HEK293 (cell line): ENCODE measurements at regions not wholly inside any gene's neighbourhood (a gene's known extent, or its start where the extent isn't known, plus 50 kb on each side); places are given as distances from the start of the nearest gene placed in this dataset.

ENCODE experiments used
- REST ChIP-seq: fragments of 450-650 bp; formaldehyde crosslinking; IDR thresholded peaks from 2 replicates; pipeline ENCODE4 v1.5.1; 2016; ENCODE audit warnings: missing biosample characterization, missing genetic modification characterization
- ZNF777 ChIP-seq: fragments of 450-650 bp; formaldehyde crosslinking; IDR thresholded peaks from 2 replicates; pipeline ENCODE4 v1.5.1; 2017; ENCODE audit warnings: missing biosample characterization, missing genetic modification characterization, borderline replicate concordance

GRCh38 chr15:95277266-95277665 is 1045.9 kb downstream of the MCTP2 start:
- TF ChIP-seq REST (tag by site-specific recombination), result no peak
- no peak for TF ChIP-seq ZNF777 (tag by site-specific recombination)
